Tibial artery (tissue), 4 donors: ENCODE measurements at regions not wholly inside any gene's neighbourhood (a gene's known extent, or its start where the extent isn't known, plus 50 kb on each side); places are given as distances from the start of the nearest gene placed in this dataset.

ENCODE experiments used
- DNase-seq, 2 donors: peaks; one replicate each; pipeline ENCODE4 v3.0.0-alpha.2; 2019
- H3K27ac ChIP-seq, 2 donors: fragments of 200-600 bp; sonication (generic) in 1 of 2; 1 replicate in 1 of 2; 2 replicates in 1 of 2; pipeline ENCODE4 v1.5.1; 2018 to 2019; ENCODE audit warnings: mild to moderate bottlenecking in 1 of 2
- H3K27me3 ChIP-seq, 2 donors: fragments of 200-600 bp; sonication (generic) in 1 of 2; one replicate each; pipeline versions ENCODE4 v1.5.1 to v1.6.0; 2016 to 2019
- H3K36me3 ChIP-seq, 3 donors: fragments of 200-600 bp; sonication (generic) in 2 of 3; one replicate each; pipeline ENCODE4 v1.5.1; 2016 to 2019; ENCODE audit warnings: mild to moderate bottlenecking in 2 of 3
- H3K4me1 ChIP-seq, 4 donors: fragments of 200-600 bp; sonication (generic) in 2 of 4; 1 replicate in 3 of 4; 2 replicates in 1 of 4; pipeline ENCODE4 v1.5.1; 2016 to 2019
- H3K4me3 ChIP-seq, 2 donors: fragments of 200-600 bp; sonication (generic) in 1 of 2; 1 replicate in 1 of 2; 2 replicates in 1 of 2; pipeline ENCODE4 v1.5.1; 2018 to 2019; ENCODE audit warnings: mild to moderate bottlenecking in 2 of 2
- H3K9me3 ChIP-seq, 3 donors: fragments of 200-600 bp; sonication (generic) in 1 of 3; one replicate each; pipeline ENCODE4 v1.5.1; 2016 to 2019
- CTCF ChIP-seq, 2 experiments: fragments of 200-600 bp in 1 of 2; fragments of 450-650 bp in 1 of 2; IDR thresholded peaks; one replicate each; pipeline ENCODE4 v1.5.1; 2017 to 2019; ENCODE audit warnings: antibody characterized with exemption in 2 of 2, mild to moderate bottlenecking in 1 of 2, moderate library complexity in 1 of 2
- intact Hi-C: fragments of 100-400 bp; cut with DNase I; formaldehyde crosslinking; loops from one replicate; pipeline ENCODE4 v1.15.0; 2023; ENCODE audit warnings: low total_unique reads

- H3K9me3 ChIP-seq = no peaks in the 10 kb centered on the region
- intact Hi-C loops = no loop called here
- no peak overlapping the region for H3K27ac ChIP-seq
- no peak for DNase-seq
- no peak for TF ChIP-seq CTCF (IDR thresholded peaks at IDR 0.05)
- no peaks in the 10 kb centered on the region for H3K36me3 ChIP-seq
- peaks cover 0 to 8% (median 0%) of the 10 kb centered on the region in 4 donors for H3K4me1 ChIP-seq
- H3K4me3 ChIP-seq = no peak overlapping the region
- H3K27me3 ChIP-seq = no peaks in the 10 kb centered on the region
Measured at GRCh38 chr4:55175779-55176231, 50.4 kb upstream of the KDR start.

GRCh38 chr4:55176497-55176896 is 51.1 kb upstream of the KDR start:
- Histone ChIP-seq H3K4me3 (no peak overlapping the region), H3K4me1 (peaks cover 0 to 15% (median 0%) of the 10 kb centered on the region in 4 donors), H3K36me3 (no peaks in the 10 kb centered on the region), H3K27me3 (no peaks in the 10 kb centered on the region), H3K9me3 (no peaks in the 10 kb centered on the region), H3K27ac (no peak overlapping the region)
- intact Hi-C loops = no loop called here
- DNase-seq = no peak
- no peak for TF ChIP-seq CTCF (IDR thresholded peaks at IDR 0.05)

- no peak for DNase-seq
- Histone ChIP-seq H3K36me3 (no peaks in the 10 kb centered on the region), H3K27me3 (no peaks in the 10 kb centered on the region), H3K9me3 (no peaks in the 10 kb centered on the region), H3K4me1 (peaks cover 0 to 23% (median 0%) of the 10 kb centered on the region in 4 donors), H3K27ac (no peak overlapping the region), H3K4me3 (no peak overlapping the region)
- no peak for TF ChIP-seq CTCF (IDR thresholded peaks at IDR 0.05)
- intact Hi-C loops = no loop called here
Measured at GRCh38 chr4:55177461-55177860, 52.1 kb upstream of the KDR start.

GRCh38 chr4:55178226-55179005 is 53.0 kb upstream of the KDR start:
- no peak for TF ChIP-seq CTCF (IDR thresholded peaks at IDR 0.05)
- H3K4me1 ChIP-seq = peaks cover 0 to 24% (median 0%) of the 10 kb centered on the region in 4 donors
- H3K4me3 ChIP-seq = no peak overlapping the region
- no peaks in the 10 kb centered on the region for H3K27me3 ChIP-seq
- DNase-seq = no peak
- no peak overlapping the region for H3K27ac ChIP-seq
- intact Hi-C loops = no loop called here
- H3K9me3 ChIP-seq = no peaks in the 10 kb centered on the region
- no peaks in the 10 kb centered on the region for H3K36me3 ChIP-seq

GRCh38 chr4:55181010-55182005 is 55.9 kb upstream of the KDR start:
- H3K27me3 ChIP-seq = no peaks in the 10 kb centered on the region
- peaks cover 0 to 19% (median 0%) of the 10 kb centered on the region in 4 donors for H3K4me1 ChIP-seq
- DNase-seq = no peak
- no peak overlapping the region for H3K27ac ChIP-seq
- no peaks in the 10 kb centered on the region for H3K36me3 ChIP-seq
- no peak for TF ChIP-seq CTCF (IDR thresholded peaks at IDR 0.05)
- H3K9me3 ChIP-seq = no peaks in the 10 kb centered on the region
- intact Hi-C loops = no loop called here
- no peak overlapping the region for H3K4me3 ChIP-seq
